ENCODE measurements at regions not wholly inside any gene's neighbourhood (a gene's known extent, or its start where the extent isn't known, plus 50 kb on each side); places are given as distances from the start of the nearest gene placed in this dataset.

DNA sequence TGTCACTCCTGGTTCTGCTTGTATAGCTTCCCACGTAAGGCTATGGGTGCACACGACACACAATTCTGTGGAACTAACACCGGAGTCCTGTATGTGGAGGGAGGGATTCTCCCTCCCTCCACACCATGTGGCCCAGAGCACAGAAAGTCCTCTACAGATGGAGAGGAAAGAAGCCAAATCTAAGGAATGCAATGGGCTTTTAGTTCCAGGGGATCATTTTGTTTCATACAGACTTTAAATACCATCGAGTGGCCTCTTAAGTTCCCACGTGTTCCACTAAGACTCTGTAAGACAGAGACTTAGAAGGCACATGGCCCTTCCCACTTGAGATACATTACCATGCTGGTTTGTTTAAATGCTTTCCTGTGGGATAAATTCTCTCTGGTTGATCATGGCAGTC lies 156.0 kb downstream of the TGFB2 start:
- no peak for TF ChIP-seq POLR2A (IDR thresholded peaks at IDR 0.05)
- TF ChIP-seq, protein P1, sequence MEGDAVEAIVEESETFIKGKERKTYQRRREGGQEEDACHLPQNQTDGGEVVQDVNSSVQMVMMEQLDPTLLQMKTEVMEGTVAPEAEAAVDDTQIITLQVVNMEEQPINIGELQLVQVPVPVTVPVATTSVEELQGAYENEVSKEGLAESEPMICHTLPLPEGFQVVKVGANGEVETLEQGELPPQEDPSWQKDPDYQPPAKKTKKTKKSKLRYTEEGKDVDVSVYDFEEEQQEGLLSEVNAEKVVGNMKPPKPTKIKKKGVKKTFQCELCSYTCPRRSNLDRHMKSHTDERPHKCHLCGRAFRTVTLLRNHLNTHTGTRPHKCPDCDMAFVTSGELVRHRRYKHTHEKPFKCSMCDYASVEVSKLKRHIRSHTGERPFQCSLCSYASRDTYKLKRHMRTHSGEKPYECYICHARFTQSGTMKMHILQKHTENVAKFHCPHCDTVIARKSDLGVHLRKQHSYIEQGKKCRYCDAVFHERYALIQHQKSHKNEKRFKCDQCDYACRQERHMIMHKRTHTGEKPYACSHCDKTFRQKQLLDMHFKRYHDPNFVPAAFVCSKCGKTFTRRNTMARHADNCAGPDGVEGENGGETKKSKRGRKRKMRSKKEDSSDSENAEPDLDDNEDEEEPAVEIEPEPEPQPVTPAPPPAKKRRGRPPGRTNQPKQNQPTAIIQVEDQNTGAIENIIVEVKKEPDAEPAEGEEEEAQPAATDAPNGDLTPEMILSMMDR (IDR thresholded peaks at IDR 0.05): no peak

Measured in esophagus squamous epithelium (tissue), 4 donors.